ENCODE measurements at regions not wholly inside any gene's neighbourhood (a gene's known extent, or its start where the extent isn't known, plus 50 kb on each side); places are given as distances from the start of the nearest gene placed in this dataset.

- DNase-seq, result no peak
Observed at GRCh38 chr5:35359859-35360258, 129.6 kb upstream of the PRLR start.

- DNase-seq, result no peak
Observed at GRCh38 chr5:35357973-35358372, 127.7 kb upstream of the PRLR start.

DNA sequence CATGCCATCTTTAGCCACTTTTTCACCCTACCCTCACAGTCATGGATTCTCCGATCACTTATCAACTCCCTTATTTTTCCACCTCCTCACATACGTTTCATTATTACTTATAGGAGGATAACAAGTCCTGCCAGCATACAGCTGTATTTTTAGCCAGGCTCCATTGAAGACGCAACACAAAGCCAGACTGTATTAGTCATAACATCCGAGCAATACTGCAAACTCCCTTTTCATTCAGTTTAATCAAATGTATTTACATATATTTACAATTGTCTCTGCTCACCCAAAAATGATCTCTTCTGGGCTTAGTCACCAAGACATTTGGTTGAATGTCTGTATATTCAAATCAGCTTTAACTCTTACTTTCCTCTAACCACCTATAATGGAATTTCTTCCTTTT lies 126.4 kb upstream of the PRLR start:
- DNase-seq, result peak; percentile 7

- DNase-seq, result peak; percentile 36
Observed at GRCh38 chr5:35354751-35355150, 124.5 kb upstream of the PRLR start.

- no peak for DNase-seq
Observed at GRCh38 chr5:35345222-35345621, 114.9 kb upstream of the PRLR start.

GRCh38 chr5:35342664-35343063 lies 112.4 kb upstream of the PRLR start:
- no peak for DNase-seq

GRCh38 chr5:35341189-35341588 lies 110.9 kb upstream of the PRLR start:
- DNase-seq, result no peak

DNA sequence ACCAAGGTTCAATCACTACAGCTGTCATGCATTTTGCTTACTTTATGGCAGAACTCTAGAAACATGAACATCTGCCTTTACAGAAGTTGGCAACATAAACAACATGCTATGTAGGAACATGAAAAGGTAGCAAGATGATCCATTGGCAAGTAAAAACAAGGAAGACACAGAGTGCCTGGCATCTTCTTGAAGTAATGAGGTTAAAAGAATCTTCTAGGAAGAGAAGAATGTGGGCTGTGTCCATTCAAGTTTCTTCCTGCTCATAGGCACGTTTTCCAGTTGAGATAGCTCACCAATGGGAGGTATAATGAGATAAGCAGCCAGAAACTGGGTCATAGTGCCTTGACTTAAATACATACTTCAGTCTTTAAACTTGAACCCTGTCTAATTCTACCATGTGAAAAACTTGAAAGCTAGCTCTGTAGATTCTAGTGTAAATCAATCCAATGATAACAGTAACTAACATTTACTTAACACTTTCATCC lies 109.4 kb upstream of the PRLR start:
- no peak for DNase-seq

- no peak for DNase-seq
Observed at GRCh38 chr5:35339006-35339405, 108.7 kb upstream of the PRLR start.

GRCh38 chr5:35338157-35338453 lies 107.8 kb upstream of the PRLR start:
- no peak for DNase-seq

DNA sequence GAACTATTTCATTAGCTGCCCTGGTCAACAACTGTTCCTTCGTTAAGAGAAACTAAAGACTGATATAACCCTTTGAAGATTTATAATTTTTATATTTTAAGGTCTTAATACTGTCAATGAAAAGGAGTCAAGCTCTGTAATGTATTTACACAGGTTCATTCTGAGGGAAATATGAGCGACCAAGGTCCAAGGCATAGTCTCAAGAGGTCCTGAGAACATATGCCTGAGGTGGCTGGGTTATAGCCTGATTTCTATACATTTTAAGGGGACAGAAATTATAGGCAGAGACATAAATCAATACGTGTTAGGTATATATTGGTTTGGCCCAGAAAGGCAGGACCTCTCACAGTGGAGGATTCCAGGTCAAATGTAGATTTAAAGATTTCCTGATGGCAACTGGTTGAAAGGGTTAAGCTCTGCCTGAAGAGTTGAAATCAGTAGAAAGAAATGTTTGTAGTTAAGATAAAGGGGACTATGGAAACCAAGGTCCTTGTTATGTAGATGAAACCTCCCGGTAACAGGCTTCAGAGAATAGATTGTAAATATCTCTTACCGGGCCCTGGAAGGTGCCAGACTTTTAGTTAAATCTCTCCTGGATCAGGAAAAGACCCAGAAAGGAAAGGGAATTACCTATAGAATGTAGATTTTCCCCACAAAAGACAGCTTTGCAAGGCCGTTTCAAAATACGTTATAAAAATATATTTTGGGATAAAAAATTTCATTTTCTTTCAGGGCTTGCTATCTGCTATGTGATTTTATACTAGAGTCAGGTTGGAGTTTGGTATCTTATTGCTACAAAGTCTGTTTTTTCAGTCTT lies 107.3 kb upstream of the PRLR start:
- DNase-seq, result no peak

DNA sequence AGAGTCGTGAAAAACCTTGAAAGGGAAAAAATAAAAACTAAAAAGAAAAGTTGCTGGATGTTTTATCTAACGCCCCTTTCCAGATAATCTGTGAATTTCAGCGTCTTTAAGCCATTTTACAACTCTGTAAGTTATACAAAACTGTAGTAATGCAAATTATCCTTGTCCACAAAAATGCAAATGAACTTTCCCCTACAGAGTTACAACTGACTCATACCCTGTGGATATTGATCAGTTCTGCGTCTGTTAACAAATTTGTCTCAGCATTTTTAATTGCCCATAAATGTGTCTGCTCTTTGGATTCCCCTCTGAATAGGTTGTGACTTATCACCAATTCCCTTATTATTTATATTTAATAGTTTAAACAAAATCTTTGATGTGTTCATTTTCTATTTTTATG lies 105.9 kb upstream of the PRLR start:
- DNase-seq, result no peak

- DNase-seq, result no peak
Observed at GRCh38 chr5:35335752-35336151, 105.5 kb upstream of the PRLR start.

DNA sequence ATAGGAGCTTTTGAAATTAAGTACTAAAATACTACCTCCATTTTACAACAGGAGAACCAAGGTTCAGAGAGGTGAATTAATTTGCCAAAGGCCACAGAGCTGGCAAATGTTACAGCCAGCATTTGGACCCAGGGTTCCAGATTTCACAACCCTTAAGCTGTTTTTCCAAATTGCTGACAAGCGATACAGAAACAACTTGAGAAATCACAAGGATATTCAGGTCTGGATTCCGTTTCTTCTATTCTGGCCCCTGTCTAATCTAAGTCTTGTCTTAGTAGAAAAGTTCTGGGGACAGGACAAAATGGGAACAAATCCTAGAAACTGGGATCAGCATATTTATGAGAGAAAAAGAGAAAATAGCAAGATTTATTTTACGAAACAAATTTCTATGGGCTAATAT lies 103.1 kb upstream of the PRLR start:
- DNase-seq, result no peak

DNA sequence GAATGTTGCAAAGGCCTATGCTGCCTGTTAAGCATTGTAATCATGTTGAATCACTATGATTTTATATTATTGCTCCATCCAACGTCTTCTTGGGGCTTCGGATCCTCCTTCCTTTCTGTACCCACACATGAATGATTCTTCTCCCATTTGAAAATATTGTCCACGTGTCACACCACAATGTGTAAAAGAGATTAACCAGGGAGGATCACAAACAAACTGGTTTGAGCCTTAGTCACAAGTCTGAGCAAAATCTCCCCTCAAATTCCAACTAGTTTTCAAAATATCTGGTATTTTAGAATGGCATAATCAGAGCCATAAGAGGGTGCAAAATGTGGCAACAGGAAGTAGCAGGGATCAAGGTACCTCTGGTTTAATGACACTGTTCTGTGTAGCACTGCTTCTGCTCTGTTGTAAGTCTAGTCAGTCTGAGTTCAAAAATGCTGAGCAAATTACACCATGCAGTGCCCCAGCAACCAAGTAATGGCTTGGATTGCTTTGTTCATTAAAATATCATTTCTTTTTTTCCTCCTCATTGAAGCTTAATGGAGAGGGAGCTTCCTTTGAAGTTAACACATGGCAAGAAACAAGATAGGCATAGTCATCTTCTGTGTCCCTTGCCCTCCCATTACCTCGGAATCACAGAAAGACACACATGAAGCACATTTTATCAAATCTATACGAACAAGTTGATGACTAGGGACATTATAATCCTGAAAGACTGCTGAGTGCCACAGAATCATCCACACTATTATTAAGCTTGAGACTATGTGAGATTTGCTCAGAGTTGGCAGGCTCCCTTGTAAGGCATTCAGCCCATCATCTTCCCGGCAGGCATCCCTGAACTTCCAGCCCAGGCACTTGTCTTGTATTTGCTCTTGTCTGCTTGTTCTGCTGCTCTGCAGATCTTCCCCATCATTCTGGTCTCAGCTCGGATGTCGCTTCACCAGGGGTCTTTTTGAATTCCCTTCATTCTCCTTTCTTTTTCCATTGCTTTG lies 102.0 kb upstream of the PRLR start:
- DNase-seq, result no peak

DNA sequence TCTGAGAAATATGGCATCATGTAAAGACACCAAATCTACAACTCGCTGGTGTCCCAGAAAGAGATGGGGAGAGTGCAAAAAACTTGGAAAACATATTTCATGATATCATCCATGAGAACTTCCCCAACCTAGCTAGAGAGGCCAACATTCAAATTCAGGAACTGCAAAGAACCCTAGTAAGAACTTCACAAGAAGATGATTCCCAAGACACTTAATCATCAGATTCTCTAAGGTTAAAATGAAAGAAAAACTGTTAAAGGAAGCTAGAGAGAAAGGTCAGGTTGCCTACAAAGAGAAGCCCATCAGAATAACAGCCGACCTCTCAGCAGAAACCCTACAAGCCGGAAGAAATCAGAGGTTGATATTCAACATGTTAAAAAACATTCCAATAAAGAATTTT lies 95.5 kb upstream of the PRLR start:
- DNase-seq, result no peak

GRCh38 chr5:35324679-35325078 lies 94.4 kb upstream of the PRLR start:
- DNase-seq, result no peak

- DNase-seq, result no peak
Observed at GRCh38 chr5:35324201-35324600, 93.9 kb upstream of the PRLR start.

GRCh38 chr5:35320029-35320428 lies 89.7 kb upstream of the PRLR start:
- no peak for DNase-seq

DNA sequence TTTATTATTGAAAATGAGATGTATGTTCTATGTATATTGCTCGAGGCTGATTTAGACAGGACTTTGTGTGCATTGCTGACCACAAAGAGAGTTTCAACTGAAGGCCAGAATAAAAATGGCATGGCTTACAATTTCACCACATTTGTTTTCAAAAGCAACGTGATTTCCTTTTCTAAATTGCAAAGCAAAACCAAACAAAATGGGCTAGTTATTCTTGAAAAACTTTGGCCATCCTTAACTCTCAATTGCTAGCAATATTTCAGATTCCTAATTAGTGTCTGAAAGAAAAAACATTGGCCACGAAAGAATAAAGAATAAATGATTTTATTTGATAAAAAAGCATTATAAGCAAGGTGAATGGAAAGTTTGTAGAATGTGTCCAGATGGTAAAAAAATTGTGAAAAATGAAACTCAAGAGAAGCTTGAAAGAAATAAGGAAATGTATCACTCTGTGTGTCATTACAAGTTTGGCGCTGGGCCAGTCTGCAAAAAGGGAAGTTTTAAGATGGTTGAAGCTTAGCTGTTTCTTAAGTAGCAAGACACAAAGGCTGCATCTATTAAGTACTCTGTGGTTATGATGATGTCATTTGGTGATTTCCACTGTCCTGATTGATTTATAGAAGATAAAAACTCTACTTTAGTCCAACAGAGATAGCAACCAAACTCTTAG lies 89.2 kb upstream of the PRLR start:
- peak; percentile 87 for DNase-seq

DNA sequence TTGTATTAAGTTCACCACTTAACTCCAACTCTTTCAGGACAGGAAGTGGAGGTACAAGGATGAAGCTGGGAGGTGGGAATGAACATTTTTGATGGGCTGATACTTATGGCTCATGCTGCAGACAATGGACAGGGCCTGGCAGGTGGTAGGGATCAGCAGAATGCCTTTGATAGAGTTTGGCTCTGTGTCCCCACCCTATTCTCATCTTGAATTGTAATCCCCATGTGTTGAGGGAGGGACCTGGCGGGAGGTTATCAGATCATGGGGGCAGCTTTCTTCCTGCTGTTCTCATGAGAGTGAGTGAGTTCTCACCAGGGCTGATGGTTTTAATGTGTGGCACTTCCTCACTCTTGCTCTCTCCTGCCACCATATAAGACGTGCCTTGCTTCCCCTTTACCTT lies 87.3 kb upstream of the PRLR start:
- no peak for DNase-seq

DNA sequence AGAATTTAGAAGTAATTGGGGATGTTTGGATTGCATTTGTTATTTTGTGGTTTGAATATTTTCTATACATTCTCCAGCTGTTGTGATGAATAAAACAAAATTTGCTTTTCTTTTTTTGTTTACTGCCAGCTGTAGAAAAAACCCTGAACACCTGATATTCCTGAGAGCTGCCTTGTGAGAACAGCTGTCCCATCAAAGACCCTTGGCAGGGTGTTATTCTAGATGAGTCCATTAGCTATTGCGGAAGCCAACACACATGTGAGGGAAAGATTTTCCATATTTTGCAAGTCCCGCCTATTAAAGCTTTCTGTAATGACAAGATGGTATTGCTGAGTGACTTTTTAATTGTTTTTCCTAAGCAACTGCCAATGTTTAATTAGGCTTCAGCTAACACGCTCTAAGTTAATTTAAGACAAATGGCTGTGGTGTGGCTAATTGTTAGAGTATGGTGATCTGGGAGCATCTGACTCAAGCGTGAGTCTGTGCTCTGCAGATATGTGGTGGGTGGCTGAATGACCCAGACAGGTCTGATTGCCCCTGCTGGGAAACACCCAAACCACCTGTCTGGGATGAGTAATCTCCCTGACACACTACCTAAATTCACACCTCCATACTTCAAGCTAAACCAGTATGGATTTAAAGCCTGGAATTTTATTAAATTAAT lies 86.5 kb upstream of the PRLR start:
- DNase-seq, result peak; percentile 71

GRCh38 chr5:35313291-35313690 lies 83.0 kb upstream of the PRLR start:
- DNase-seq, result peak; percentile 81
